ENCODE measurements at regions not wholly inside any gene's neighbourhood (a gene's known extent, or its start where the extent isn't known, plus 50 kb on each side); places are given as distances from the start of the nearest gene placed in this dataset.

- H3K36me3 ChIP-seq: no peaks in the 10 kb centered on the region
- H3K4me1 ChIP-seq: no peaks in the 10 kb centered on the region
- no peak overlapping the region for H3K27ac ChIP-seq
- DNase-seq: no peak
- 49 to 81% (median 66%) methylated on average over 5 of the region's 5 CpGs for WGBS, 4 donors
- TF ChIP-seq POLR2A (IDR thresholded peaks at IDR 0.05) (no peak), CTCF (IDR thresholded peaks at IDR 0.05) (no peak)
- intact Hi-C loops (cut with DNase I): no loop called here
- H3K27me3 ChIP-seq: no peaks in the 10 kb centered on the region
- no peak for ATAC-seq
- H3K4me3 ChIP-seq: no peak overlapping the region
- H3K9me3 ChIP-seq: peaks cover 0 to 2% (median 0%) of the 10 kb centered on the region in 12 donors
These were observed 317.7 kb upstream of the LRFN5 start for GRCh38 chr14:41289025-41289424.

GRCh38 chr14:41285186-41285748 lies 321.4 kb upstream of the LRFN5 start:
- intact Hi-C loops (cut with DNase I): no loop called here
- Histone ChIP-seq H3K4me1 (no peaks in the 10 kb centered on the region), H3K36me3 (no peaks in the 10 kb centered on the region), H3K27me3 (no peaks in the 10 kb centered on the region), H3K9me3 (peaks cover 0 to 2% (median 0%) of the 10 kb centered on the region in 12 donors), H3K27ac (no peak overlapping the region), H3K4me3 (no peak overlapping the region)
- no peak for ATAC-seq
- WGBS, 4 donors: 23 to 28% (median 26%) methylated on average over 4 of the region's 4 CpGs
- peak in 2 of 5 donors; percentile 8 to 19 for DNase-seq
- TF ChIP-seq POLR2A (IDR thresholded peaks at IDR 0.05): no peak
- no peak for TF ChIP-seq CTCF (IDR thresholded peaks at IDR 0.05)

- intact Hi-C loops (cut with DNase I): no loop called here
These were observed 325.9 kb upstream of the LRFN5 start for GRCh38 chr14:41280745-41281144.

GRCh38 chr14:41277450-41277849 lies 329.2 kb upstream of the LRFN5 start:
- Histone ChIP-seq H3K27me3 (no peaks in the 10 kb centered on the region), H3K36me3 (no peaks in the 10 kb centered on the region), H3K27ac (no peak overlapping the region), H3K4me1 (no peaks in the 10 kb centered on the region), H3K4me3 (no peak overlapping the region), H3K9me3 (no peaks in the 10 kb centered on the region)
- intact Hi-C loops (cut with DNase I): no loop called here
- ATAC-seq (no peak), DNase-seq (no peak)
- 52 to 63% (median 58%) methylated on average over 2 of the region's 2 CpGs for WGBS, 4 donors
- TF ChIP-seq CTCF (IDR thresholded peaks at IDR 0.05) (no peak), POLR2A (IDR thresholded peaks at IDR 0.05) (no peak)

More at GRCh38 chr14:41280745-41281144, 325.9 kb upstream of the LRFN5 start:
- peaks cover 0 to 2% (median 0%) of the 10 kb centered on the region in 12 donors for H3K9me3 ChIP-seq
- 9 to 29% (median 18%) methylated on average over 1 of the region's 1 CpG for WGBS, 4 donors
- no peak overlapping the region for H3K27ac ChIP-seq
- no peak overlapping the region for H3K4me3 ChIP-seq
- H3K27me3 ChIP-seq: no peaks in the 10 kb centered on the region
- ATAC-seq: no peak
- no peak for DNase-seq
- TF ChIP-seq CTCF (IDR thresholded peaks at IDR 0.05) (peak in 2 of 12 donors; percentile 7 to 8), POLR2A (IDR thresholded peaks at IDR 0.05) (no peak)
- no peaks in the 10 kb centered on the region for H3K36me3 ChIP-seq
- H3K4me1 ChIP-seq: no peaks in the 10 kb centered on the region
